SK-N-SH (cell line): ENCODE measurements at regions not wholly inside any gene's neighbourhood (a gene's known extent, or its start where the extent isn't known, plus 50 kb on each side); places are given as distances from the start of the nearest gene placed in this dataset.

Source experiments
- CTCF ChIA-PET: fragments of 300-600, 350-600 bp; formaldehyde crosslinking; extraction: SDS; loops from one replicate; lab custom pipeline; 2021; lab: Yijun Ruan, JAX
- POLR2A ChIA-PET: fragments of 350-600 bp; sonication (Branson Sonifier 250); formaldehyde crosslinking; extraction: SDS; loops from one replicate; lab custom pipeline; 2020; ENCODE audit warnings: antibody characterized with exemption, inconsistent platforms; lab: Yijun Ruan, JAX
- DNase-seq: peaks from one replicate; pipeline ENCODE4 v3.0.0; 2012
- H2AFZ ChIP-seq: fragments of 200-600 bp; sonication (generic); 2 replicates; pipeline ENCODE4 v1.8.1; 2016; ENCODE audit warnings: antibody characterized with exemption, mild to moderate bottlenecking, low read depth
- H3F3A ChIP-seq: fragments of 200-600 bp; sonication (generic); replicated peaks from 2 replicates; pipeline ENCODE3; 2016; ENCODE audit warnings: antibody characterized with exemption, mild to moderate bottlenecking; ENCODE audit not compliant: insufficient read depth
- H3K27ac ChIP-seq, 2 experiments: fragments of 200-500 bp in 1 of 2; fragments of 200-600 bp in 1 of 2; sonication (Bioruptor generic) in 1 of 2; sonication (generic), shearing (Covaris generic) in 1 of 2; 2 replicates each; pipeline versions ENCODE4 v1.5.1 to v1.6.1; 2014 to 2016; ENCODE audit warnings: low read depth in 2 of 2, inconsistent platforms in 1 of 2, low read length in 1 of 2, mild to moderate bottlenecking in 1 of 2, mixed read lengths in 1 of 2
- H3K27me3 ChIP-seq: fragments of 200-600 bp; sonication (generic), shearing (Covaris generic); 2 replicates; pipeline ENCODE4 v1.6.1; 2016; ENCODE audit warnings: mixed run types; ENCODE audit not compliant: insufficient read depth
- H3K36me3 ChIP-seq, 2 experiments: fragments of 200-500 bp in 1 of 2; fragments of 200-600 bp in 1 of 2; sonication (Bioruptor generic) in 1 of 2; sonication (generic) in 1 of 2; replicated peaks in 1 of 2; 2 replicates each; pipeline versions ENCODE3 to v1.5.1; 2014 to 2016; ENCODE audit warnings: low read length in 1 of 2, mild to moderate bottlenecking in 1 of 2; ENCODE audit not compliant: insufficient read depth in 2 of 2, control insufficient read depth in 1 of 2
- H3K4me1 ChIP-seq, 2 experiments: fragments of 200-500 bp in 1 of 2; fragments of 200-600 bp in 1 of 2; sonication (Bioruptor generic) in 1 of 2; sonication (generic), shearing (Covaris generic) in 1 of 2; 2 replicates each; pipeline versions ENCODE4 v1.5.1 to v1.6.1; 2014 to 2016; ENCODE audit warnings: low read depth in 1 of 2, low read length in 1 of 2, mixed run types in 1 of 2; ENCODE audit not compliant: insufficient read depth in 2 of 2, control insufficient read depth in 1 of 2
- H3K4me2 ChIP-seq: fragments of 200-600 bp; sonication (generic), shearing (Covaris generic); 2 replicates; pipeline ENCODE4 v1.6.1; 2017; ENCODE audit warnings: mixed run types
- H3K4me3 ChIP-seq, 2 experiments: fragments of 200-500 bp in 1 of 2; fragments of 200-600 bp in 1 of 2; sonication (Bioruptor generic) in 1 of 2; sonication (generic), shearing (Covaris generic) in 1 of 2; 2 replicates each; pipeline versions ENCODE4 v1.5.1 to v1.8.1; 2014 to 2016; ENCODE audit warnings: low read depth in 2 of 2, inconsistent platforms in 1 of 2, low read length in 1 of 2, mild to moderate bottlenecking in 1 of 2, mixed read lengths in 1 of 2, moderate library complexity in 1 of 2
- H3K79me2 ChIP-seq: fragments of 200-600 bp; sonication (generic); 2 replicates; pipeline ENCODE4 v1.8.1; 2017; ENCODE audit warnings: mild to moderate bottlenecking; ENCODE audit not compliant: insufficient read depth
- H3K9ac ChIP-seq: fragments of 200-600 bp; sonication (generic); 2 replicates; pipeline ENCODE4 v1.6.1; 2017; ENCODE audit warnings: mixed run types
- H3K9me2 ChIP-seq: fragments of 200-600 bp; sonication (generic); 2 replicates; pipeline ENCODE4 v1.6.1; 2017; ENCODE audit warnings: mixed run types
- H3K9me3 ChIP-seq: fragments of 200-600 bp; sonication (generic); 2 replicates; pipeline ENCODE4 v1.6.1; 2017; ENCODE audit warnings: mixed run types, mild to moderate bottlenecking, moderate library complexity
- H4K20me1 ChIP-seq: fragments of 200-600 bp; sonication (generic); 2 replicates; pipeline ENCODE4 v1.6.1; 2017; ENCODE audit warnings: mild to moderate bottlenecking, mixed run types; ENCODE audit not compliant: insufficient read depth
- CHD2 ChIP-seq: fragments of 150-350 bp; IDR thresholded peaks from 2 replicates; pipeline ENCODE4 v1.6.1; 2018; ENCODE audit warnings: low read length; ENCODE audit not compliant: partially characterized antibody
- FOSL2 ChIP-seq: IDR thresholded peaks from 2 replicates; pipeline ENCODE4 v1.4.0; 2012; ENCODE audit warnings: low read depth, mild to moderate bottlenecking, moderate library complexity, borderline replicate concordance
- JUND ChIP-seq: IDR thresholded peaks from 2 replicates; pipeline ENCODE4 v1.4.0; 2012
- MAX ChIP-seq: IDR thresholded peaks from 2 replicates; pipeline ENCODE4 v1.4.0; 2012; ENCODE audit warnings: low read depth
- MEF2A ChIP-seq: IDR thresholded peaks from 2 replicates; pipeline ENCODE4 v1.4.0; 2012; ENCODE audit warnings: low read depth, borderline replicate concordance
- PBX3 ChIP-seq: IDR thresholded peaks from 2 replicates; pipeline ENCODE4; 2012
- POLR2AphosphoS5 ChIP-seq: IDR thresholded peaks from 2 replicates; pipeline ENCODE4 v1.6.1; 2012; ENCODE audit warnings: low read depth, low read length
- RAD21 ChIP-seq: IDR thresholded peaks from 2 replicates; pipeline ENCODE4 v1.6.1; 2012; ENCODE audit warnings: mild to moderate bottlenecking, low read length
- RCOR1 ChIP-seq: fragments of 150-350 bp; IDR thresholded peaks from 2 replicates; pipeline ENCODE4 v1.6.1; 2017; ENCODE audit warnings: antibody characterized with exemption, low read length
- SIN3A ChIP-seq: IDR thresholded peaks from 2 replicates; pipeline ENCODE4 v1.6.1; 2012; ENCODE audit warnings: low read depth, mild to moderate bottlenecking, low read length, moderate library complexity, borderline replicate concordance
- SMC3 ChIP-seq: IDR thresholded peaks from 2 replicates; pipeline ENCODE4 v1.6.1; 2012; ENCODE audit warnings: low read depth, low read length, improper control_type of control experiment
- TAF1 ChIP-seq: IDR thresholded peaks from 2 replicates; pipeline ENCODE4 v1.6.1; 2012; ENCODE audit warnings: low read depth, mild to moderate bottlenecking, low read length, moderate library complexity, borderline replicate concordance
- TCF12 ChIP-seq: IDR thresholded peaks from 2 replicates; pipeline ENCODE4 v1.4.0; 2012
- USF1 ChIP-seq: IDR thresholded peaks from 2 replicates; pipeline ENCODE4 v1.4.0; 2012; ENCODE audit warnings: low read depth, borderline replicate concordance
- YY1 ChIP-seq: IDR thresholded peaks from 2 replicates; pipeline ENCODE4 v1.4.0; 2012; ENCODE audit warnings: low read depth, mild to moderate bottlenecking
- WGBS: methylation state at CpG from one replicate; pipeline ENCODE4 v1.1.6; 2017; ENCODE audit warnings: low lambda C conversion rate; 5-methylcytosine and 5-hydroxymethylcytosine counted together
- TF ChIP-seq, protein P1 (sequence below): IDR thresholded peaks from 2 replicates; pipeline ENCODE4 v1.4.0; 2012; ENCODE audit warnings: low read depth, borderline replicate concordance
- TF ChIP-seq, protein P2 (sequence below): fragments of 200-600 bp; sonication (generic); IDR thresholded peaks from 2 replicates; pipeline ENCODE4 v1.6.1; 2017; ENCODE audit warnings: antibody characterized with exemption, mild to moderate bottlenecking, moderate library complexity
- TF ChIP-seq, protein P3 (sequence below): fragments of 150-350 bp; IDR thresholded peaks from 2 replicates; pipeline ENCODE4 v1.6.1; 2016; ENCODE audit warnings: mild to moderate bottlenecking, low read depth, low read length

- TF ChIP-seq, protein P1, sequence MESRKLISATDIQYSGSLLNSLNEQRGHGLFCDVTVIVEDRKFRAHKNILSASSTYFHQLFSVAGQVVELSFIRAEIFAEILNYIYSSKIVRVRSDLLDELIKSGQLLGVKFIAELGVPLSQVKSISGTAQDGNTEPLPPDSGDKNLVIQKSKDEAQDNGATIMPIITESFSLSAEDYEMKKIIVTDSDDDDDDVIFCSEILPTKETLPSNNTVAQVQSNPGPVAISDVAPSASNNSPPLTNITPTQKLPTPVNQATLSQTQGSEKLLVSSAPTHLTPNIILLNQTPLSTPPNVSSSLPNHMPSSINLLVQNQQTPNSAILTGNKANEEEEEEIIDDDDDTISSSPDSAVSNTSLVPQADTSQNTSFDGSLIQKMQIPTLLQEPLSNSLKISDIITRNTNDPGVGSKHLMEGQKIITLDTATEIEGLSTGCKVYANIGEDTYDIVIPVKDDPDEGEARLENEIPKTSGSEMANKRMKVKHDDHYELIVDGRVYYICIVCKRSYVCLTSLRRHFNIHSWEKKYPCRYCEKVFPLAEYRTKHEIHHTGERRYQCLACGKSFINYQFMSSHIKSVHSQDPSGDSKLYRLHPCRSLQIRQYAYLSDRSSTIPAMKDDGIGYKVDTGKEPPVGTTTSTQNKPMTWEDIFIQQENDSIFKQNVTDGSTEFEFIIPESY = no peak
- TF ChIP-seq MAX (no peak), FOSL2 (no peak), RCOR1 (no peak), USF1 (no peak), TAF1 (no peak), JUND (no peak), CHD2 (no peak)
- TF ChIP-seq, protein P2, sequence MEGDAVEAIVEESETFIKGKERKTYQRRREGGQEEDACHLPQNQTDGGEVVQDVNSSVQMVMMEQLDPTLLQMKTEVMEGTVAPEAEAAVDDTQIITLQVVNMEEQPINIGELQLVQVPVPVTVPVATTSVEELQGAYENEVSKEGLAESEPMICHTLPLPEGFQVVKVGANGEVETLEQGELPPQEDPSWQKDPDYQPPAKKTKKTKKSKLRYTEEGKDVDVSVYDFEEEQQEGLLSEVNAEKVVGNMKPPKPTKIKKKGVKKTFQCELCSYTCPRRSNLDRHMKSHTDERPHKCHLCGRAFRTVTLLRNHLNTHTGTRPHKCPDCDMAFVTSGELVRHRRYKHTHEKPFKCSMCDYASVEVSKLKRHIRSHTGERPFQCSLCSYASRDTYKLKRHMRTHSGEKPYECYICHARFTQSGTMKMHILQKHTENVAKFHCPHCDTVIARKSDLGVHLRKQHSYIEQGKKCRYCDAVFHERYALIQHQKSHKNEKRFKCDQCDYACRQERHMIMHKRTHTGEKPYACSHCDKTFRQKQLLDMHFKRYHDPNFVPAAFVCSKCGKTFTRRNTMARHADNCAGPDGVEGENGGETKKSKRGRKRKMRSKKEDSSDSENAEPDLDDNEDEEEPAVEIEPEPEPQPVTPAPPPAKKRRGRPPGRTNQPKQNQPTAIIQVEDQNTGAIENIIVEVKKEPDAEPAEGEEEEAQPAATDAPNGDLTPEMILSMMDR = no peak
These were observed 152.8 kb upstream of the AFDN start (continued) for GRCh38 chr6:167673946-167674345.

GRCh38 chr6:167674486-167674885, 152.2 kb upstream of the AFDN start:
- TF ChIP-seq SIN3A (no peak), PBX3 (no peak), TCF12 (no peak), RCOR1 (no peak), SMC3 (no peak), CHD2 (no peak), JUND (no peak), MAX (no peak), RAD21 (no peak), FOSL2 (no peak), MEF2A (no peak), YY1 (no peak), POLR2AphosphoS5 (no peak)
- TF ChIP-seq, protein P2 = no peak
- TF ChIP-seq, protein P3, sequence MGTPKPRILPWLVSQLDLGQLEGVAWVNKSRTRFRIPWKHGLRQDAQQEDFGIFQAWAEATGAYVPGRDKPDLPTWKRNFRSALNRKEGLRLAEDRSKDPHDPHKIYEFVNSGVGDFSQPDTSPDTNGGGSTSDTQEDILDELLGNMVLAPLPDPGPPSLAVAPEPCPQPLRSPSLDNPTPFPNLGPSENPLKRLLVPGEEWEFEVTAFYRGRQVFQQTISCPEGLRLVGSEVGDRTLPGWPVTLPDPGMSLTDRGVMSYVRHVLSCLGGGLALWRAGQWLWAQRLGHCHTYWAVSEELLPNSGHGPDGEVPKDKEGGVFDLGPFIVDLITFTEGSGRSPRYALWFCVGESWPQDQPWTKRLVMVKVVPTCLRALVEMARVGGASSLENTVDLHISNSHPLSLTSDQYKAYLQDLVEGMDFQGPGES = no peak
- TF ChIP-seq, all 33 proteins: peak for 0
- H3K36me3 ChIP-seq = no peaks in the 10 kb centered on the region
- H3K4me1 ChIP-seq = peaks cover 0 to 12% of the 10 kb centered on the region in 2 experiments; a peak in 1 of 4 replicates
- ChIA-PET POLR2A (no interaction called here), CTCF (no interaction called here)
- H3K27me3 ChIP-seq = no peaks in the 10 kb centered on the region
- H3K27ac ChIP-seq = no peak overlapping the region
- H3K9ac ChIP-seq = no peak overlapping the region
- H3K4me2 ChIP-seq = no peak overlapping the region
- 52% methylated on average over 6 of the region's 7 CpGs for WGBS
- no peaks in the 10 kb centered on the region for H3F3A ChIP-seq
- H4K20me1 ChIP-seq = no peaks in the 10 kb centered on the region
- no peak overlapping the region for H2AFZ ChIP-seq
- no peak overlapping the region for H3K4me3 ChIP-seq
- no peaks in the 10 kb centered on the region for H3K79me2 ChIP-seq
- no peak for DNase-seq
- H3K9me3 ChIP-seq = no peaks in the 10 kb centered on the region
- H3K9me2 ChIP-seq = no peaks in the 10 kb centered on the region
